ENCODE measurements at regions not wholly inside any gene's neighbourhood (a gene's known extent, or its start where the extent isn't known, plus 50 kb on each side); places are given as distances from the start of the nearest gene placed in this dataset.

- no peak for DNase-seq
These were observed 524.1 kb downstream of the TBC1D22A start for GRCh38 chr22:47286590-47286989.

GRCh38 chr22:47285981-47286380, 523.5 kb downstream of the TBC1D22A start:
- DNase-seq = no peak

- DNase-seq = no peak
These were observed 522.4 kb downstream of the TBC1D22A start for GRCh38 chr22:47284822-47285221.

GRCh38 chr22:47284360-47284759, 521.9 kb downstream of the TBC1D22A start:
- DNase-seq = no peak

- DNase-seq = no peak
These were observed 521.3 kb downstream of the TBC1D22A start for GRCh38 chr22:47283616-47284270.

- DNase-seq = no peak
These were observed 520.4 kb downstream of the TBC1D22A start for GRCh38 chr22:47282851-47283250.

- DNase-seq = no peak
These were observed 519.9 kb downstream of the TBC1D22A start for GRCh38 chr22:47282366-47282765.

- no peak for DNase-seq
These were observed 519.0 kb downstream of the TBC1D22A start for GRCh38 chr22:47281126-47282106.

- DNase-seq = no peak
These were observed 517.9 kb downstream of the TBC1D22A start for GRCh38 chr22:47280301-47280700.

- DNase-seq = no peak
These were observed 517.3 kb downstream of the TBC1D22A start for GRCh38 chr22:47279746-47280145.

GRCh38 chr22:47279337-47279736, 516.9 kb downstream of the TBC1D22A start:
- no peak for DNase-seq

GRCh38 chr22:47278655-47279054, 516.2 kb downstream of the TBC1D22A start:
- no peak for DNase-seq

GRCh38 chr22:47277531-47277930, 515.1 kb downstream of the TBC1D22A start:
- no peak for DNase-seq

- no peak for DNase-seq
These were observed 514.5 kb downstream of the TBC1D22A start for GRCh38 chr22:47276991-47277390.

- DNase-seq = no peak
These were observed 514.0 kb downstream of the TBC1D22A start for GRCh38 chr22:47276450-47276820.

- no peak for DNase-seq
These were observed 513.4 kb downstream of the TBC1D22A start for GRCh38 chr22:47275605-47276449.

GRCh38 chr22:47274196-47274595, 511.7 kb downstream of the TBC1D22A start:
- no peak for DNase-seq

- DNase-seq = no peak
These were observed 508.1 kb downstream of the TBC1D22A start for GRCh38 chr22:47270463-47271135.

GRCh38 chr22:47269516-47270088, 507.2 kb downstream of the TBC1D22A start:
- DNase-seq = no peak

GRCh38 chr22:47267513-47268282, 505.2 kb downstream of the TBC1D22A start:
- DNase-seq = no peak

GRCh38 chr22:47266329-47266728, 503.9 kb downstream of the TBC1D22A start:
- no peak for DNase-seq
